Upper lobe of left lung (tissue), 4 donors: ENCODE measurements at regions not wholly inside any gene's neighbourhood (a gene's known extent, or its start where the extent isn't known, plus 50 kb on each side); places are given as distances from the start of the nearest gene placed in this dataset.

Experiments
- CTCF ChIP-seq, 6 experiments: fragments of 450-650 bp in 4 of 6; fragments of 200-600 bp in 2 of 6; sonication (generic) in 2 of 6; IDR thresholded peaks; one replicate each; pipeline ENCODE4 v1.5.1; 2016 to 2019; ENCODE audit warnings: antibody characterized with exemption in 6 of 6
- POLR2A ChIP-seq, 4 donors: fragments of 450-650 bp; IDR thresholded peaks; one replicate each; pipeline ENCODE4 v1.5.1; 2016 to 2017; ENCODE audit warnings: antibody characterized with exemption in 4 of 4, mild to moderate bottlenecking in 2 of 4

GRCh38 chr5:8233479-8233878, 364.5 kb downstream of the MTRR start:
- TF ChIP-seq CTCF (IDR thresholded peaks at IDR 0.05) (no peak), POLR2A (IDR thresholded peaks at IDR 0.05) (no peak)
